ENCODE measurements at regions not wholly inside any gene's neighbourhood (a gene's known extent, or its start where the extent isn't known, plus 50 kb on each side); places are given as distances from the start of the nearest gene placed in this dataset.

DNA sequence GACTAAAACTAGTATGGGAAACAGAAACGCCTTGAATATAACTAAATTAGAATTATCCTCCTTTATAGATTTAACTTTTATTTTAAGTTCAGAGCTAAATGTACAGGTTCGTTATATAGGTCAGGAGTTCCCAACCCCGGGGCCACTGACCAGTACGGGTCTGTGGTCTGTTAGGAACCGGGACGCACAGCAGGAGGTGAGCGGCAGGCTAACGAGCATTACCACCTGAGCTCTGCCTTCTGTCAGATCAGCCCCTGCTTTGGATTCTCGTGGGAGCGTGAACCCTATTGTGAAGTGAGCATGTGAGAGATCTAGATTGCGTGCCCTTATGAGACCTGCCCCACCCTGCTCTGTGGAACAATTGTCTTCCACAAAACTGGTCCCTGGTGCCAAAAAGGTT is 51.0 kb downstream of the FAT4 start:
- H3K4me3 ChIP-seq = no peak overlapping the region
- no peak for ATAC-seq
- no peak for DNase-seq
- H3K27me3 ChIP-seq (ENCODE audit: insufficient read depth in 3 of 3, low read length in 2 of 3) = no peaks in the 10 kb centered on the region
- peaks cover 4% of the 10 kb centered on the region for H3K9me3 ChIP-seq
- no peaks in the 10 kb centered on the region for H3K36me3 ChIP-seq (ENCODE audit: insufficient read depth in 1 of 2, low read depth in 1 of 2)
- H3K4me1 ChIP-seq = peaks cover 10% of the 10 kb centered on the region
- intact Hi-C loops (cut with DNase I) = no loop called here
- no peak overlapping the region for H3K27ac ChIP-seq
- WGBS, 3 donors = 89 to 91% (median 91%) methylated on average over 11 of the region's 11 CpGs
- TF ChIP-seq, protein P1, sequence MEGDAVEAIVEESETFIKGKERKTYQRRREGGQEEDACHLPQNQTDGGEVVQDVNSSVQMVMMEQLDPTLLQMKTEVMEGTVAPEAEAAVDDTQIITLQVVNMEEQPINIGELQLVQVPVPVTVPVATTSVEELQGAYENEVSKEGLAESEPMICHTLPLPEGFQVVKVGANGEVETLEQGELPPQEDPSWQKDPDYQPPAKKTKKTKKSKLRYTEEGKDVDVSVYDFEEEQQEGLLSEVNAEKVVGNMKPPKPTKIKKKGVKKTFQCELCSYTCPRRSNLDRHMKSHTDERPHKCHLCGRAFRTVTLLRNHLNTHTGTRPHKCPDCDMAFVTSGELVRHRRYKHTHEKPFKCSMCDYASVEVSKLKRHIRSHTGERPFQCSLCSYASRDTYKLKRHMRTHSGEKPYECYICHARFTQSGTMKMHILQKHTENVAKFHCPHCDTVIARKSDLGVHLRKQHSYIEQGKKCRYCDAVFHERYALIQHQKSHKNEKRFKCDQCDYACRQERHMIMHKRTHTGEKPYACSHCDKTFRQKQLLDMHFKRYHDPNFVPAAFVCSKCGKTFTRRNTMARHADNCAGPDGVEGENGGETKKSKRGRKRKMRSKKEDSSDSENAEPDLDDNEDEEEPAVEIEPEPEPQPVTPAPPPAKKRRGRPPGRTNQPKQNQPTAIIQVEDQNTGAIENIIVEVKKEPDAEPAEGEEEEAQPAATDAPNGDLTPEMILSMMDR (IDR thresholded peaks at IDR 0.05) = no peak

DNA sequence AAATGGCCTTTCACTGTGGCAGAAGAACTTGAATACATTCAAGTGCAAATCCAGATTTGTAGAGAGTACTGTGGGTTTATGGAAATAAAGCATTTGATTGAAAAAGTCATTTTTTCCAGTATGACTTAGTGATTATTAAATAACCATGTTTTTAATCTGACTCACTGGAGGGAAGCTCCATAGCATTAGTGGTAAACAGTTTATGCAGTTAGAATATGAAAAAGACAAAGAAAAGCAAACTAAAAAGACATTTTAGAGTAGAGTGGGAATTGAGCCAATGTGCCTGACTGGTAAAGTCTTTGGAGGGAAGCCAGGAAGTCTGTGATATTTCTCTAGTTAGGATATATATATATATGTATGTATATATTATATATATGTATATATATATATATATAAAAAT is 53.4 kb downstream of the FAT4 start:
- H3K36me3 ChIP-seq (ENCODE audit: insufficient read depth in 1 of 2, low read depth in 1 of 2) = no peaks in the 10 kb centered on the region
- no peak overlapping the region for H3K27ac ChIP-seq
- ATAC-seq (no peak), DNase-seq (no peak)
- peaks cover 4% of the 10 kb centered on the region for H3K9me3 ChIP-seq
- H3K27me3 ChIP-seq (ENCODE audit: insufficient read depth in 3 of 3, low read length in 2 of 3) = no peaks in the 10 kb centered on the region
- intact Hi-C loops (cut with DNase I) = no loop called here
- peaks cover 10% of the 10 kb centered on the region for H3K4me1 ChIP-seq
- H3K4me3 ChIP-seq = peak overlapping the region; percentile 57
- TF ChIP-seq, protein P1 (IDR thresholded peaks at IDR 0.05) = no peak

DNA sequence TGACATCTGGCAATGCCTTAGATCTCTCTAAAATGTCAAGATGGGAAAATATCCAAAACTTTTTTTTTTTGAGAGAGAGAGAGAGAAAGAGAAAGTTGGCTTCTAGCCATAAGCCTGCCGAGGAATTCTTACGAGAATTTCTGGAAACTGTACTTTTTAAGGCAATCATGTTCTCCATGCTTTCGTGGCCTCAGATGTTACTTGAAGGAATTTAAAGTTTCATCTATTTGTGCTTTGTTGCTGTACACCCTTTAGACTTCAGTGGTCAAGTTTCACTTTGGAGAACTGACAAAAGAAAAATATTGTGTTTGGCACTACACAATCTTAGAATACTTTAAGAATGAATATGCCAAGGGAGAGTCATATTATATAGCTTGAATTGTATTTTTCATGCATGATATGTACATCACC is 53.9 kb downstream of the FAT4 start:
- ATAC-seq = no peak
- intact Hi-C loops (cut with DNase I) = no loop called here
- Histone ChIP-seq H3K27me3 (ENCODE audit: insufficient read depth in 3 of 3, low read length in 2 of 3) (no peaks in the 10 kb centered on the region), H3K4me1 (peaks cover 15% of the 10 kb centered on the region), H3K4me3 (peak overlapping the region; percentile 57), H3K36me3 (ENCODE audit: insufficient read depth in 1 of 2, low read depth in 1 of 2) (no peaks in the 10 kb centered on the region), H3K27ac (no peak overlapping the region), H3K9me3 (peaks cover 4% of the 10 kb centered on the region)
- TF ChIP-seq, protein P1 (IDR thresholded peaks at IDR 0.05) = no peak
- 4 to 11% (median 7%) methylated on average over 3 of the region's 3 CpGs for WGBS, 3 donors
- no peak for DNase-seq

DNA sequence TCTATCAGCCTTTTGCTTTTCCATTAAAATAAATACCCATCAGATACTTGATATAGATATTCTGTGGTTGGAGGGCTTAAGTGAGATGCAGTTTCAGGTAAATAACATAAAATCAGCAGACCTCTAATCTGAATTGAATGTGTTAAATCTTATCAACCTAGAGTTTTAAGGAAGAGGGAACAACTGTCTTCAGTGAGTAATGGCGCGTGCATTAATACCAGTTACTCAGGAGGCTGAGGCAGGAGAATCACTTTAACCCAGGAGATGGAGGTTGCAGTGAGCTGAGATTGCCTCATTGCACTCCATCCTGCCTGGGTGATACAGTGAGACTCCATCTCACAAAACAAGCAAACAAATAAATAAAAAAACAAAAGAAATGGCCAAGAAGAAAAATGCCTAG is 54.3 kb downstream of the FAT4 start:
- Histone ChIP-seq H3K27ac (no peak overlapping the region), H3K27me3 (ENCODE audit: insufficient read depth in 3 of 3, low read length in 2 of 3) (no peaks in the 10 kb centered on the region), H3K4me1 (peaks cover 19% of the 10 kb centered on the region), H3K9me3 (peaks cover 4% of the 10 kb centered on the region), H3K36me3 (ENCODE audit: insufficient read depth in 1 of 2, low read depth in 1 of 2) (no peaks in the 10 kb centered on the region), H3K4me3 (peak overlapping the region; percentile 57)
- DNase-seq = no peak
- intact Hi-C loops (cut with DNase I) = no loop called here
- TF ChIP-seq, protein P1 (IDR thresholded peaks at IDR 0.05) = no peak
- 89 to 93% (median 93%) methylated on average over 2 of the region's 2 CpGs for whole genome bisulfite sequencing, 3 donors
- ATAC-seq = no peak

DNA sequence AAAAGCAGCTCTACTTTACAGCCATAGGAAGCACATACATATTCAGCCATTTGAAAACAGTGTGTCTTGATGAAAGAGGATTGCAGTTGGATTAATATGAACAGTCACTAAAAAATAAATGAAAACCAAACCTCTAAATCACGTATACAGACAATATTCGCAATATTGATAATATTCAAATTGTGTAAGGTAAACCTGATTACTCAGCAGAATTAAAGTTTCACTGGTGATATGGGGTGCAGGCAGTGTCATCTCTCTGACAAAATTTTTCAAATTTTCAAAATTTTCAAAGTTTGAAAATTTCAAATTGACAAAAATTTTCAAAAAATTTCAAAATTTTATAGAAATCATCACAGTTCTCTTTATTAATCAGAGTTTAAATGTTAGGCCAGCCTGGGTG is 55.7 kb downstream of the FAT4 start:
- intact Hi-C loops (cut with DNase I) = no loop called here
- 96 to 100% (median 97%) methylated on average over 2 of the region's 2 CpGs for WGBS, 3 donors
- ATAC-seq (no peak), DNase-seq (no peak)
- H3K36me3 ChIP-seq (ENCODE audit: insufficient read depth in 1 of 2, low read depth in 1 of 2) = no peaks in the 10 kb centered on the region
- H3K27ac ChIP-seq = no peak overlapping the region
- TF ChIP-seq, protein P1 (IDR thresholded peaks at IDR 0.05) = no peak
- H3K9me3 ChIP-seq = peaks cover 4% of the 10 kb centered on the region
- no peak overlapping the region for H3K4me3 ChIP-seq
- H3K4me1 ChIP-seq = peaks cover 23% of the 10 kb centered on the region
- no peaks in the 10 kb centered on the region for H3K27me3 ChIP-seq (ENCODE audit: insufficient read depth in 3 of 3, low read length in 2 of 3)

All from psoas muscle (tissue), 7 donors.